ENCODE measurements at regions not wholly inside any gene's neighbourhood (a gene's known extent, or its start where the extent isn't known, plus 50 kb on each side); places are given as distances from the start of the nearest gene placed in this dataset.

DNA sequence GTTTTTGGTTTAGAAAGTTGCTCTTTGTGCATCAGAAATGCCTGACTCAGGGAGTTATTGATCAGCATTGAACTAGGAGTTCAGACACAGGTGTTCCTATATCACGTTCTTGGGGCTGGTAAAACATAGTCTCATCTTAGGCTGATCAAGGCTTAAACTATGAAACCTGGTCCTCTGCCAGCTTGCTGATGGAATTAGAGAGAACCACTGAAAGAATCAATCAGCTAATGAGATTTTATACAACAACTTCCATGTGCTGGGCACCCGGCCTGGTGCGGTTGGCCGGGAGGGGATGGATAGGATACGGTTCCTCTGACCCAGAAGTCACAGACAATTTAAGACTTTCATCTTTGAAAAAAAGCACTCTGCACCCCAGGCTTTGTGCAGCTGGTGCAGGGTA lies 164.9 kb downstream of the RDH14 start:
- DNase-seq (ENCODE audit: low spot score): no peak
- Histone ChIP-seq H3K27ac (ENCODE audit: low read depth, low read length, poor library complexity, severe bottlenecking) (no peak overlapping the region), H3K4me1 (ENCODE audit: insufficient read depth, low read length, poor library complexity, severe bottlenecking) (no peaks in the 10 kb centered on the region), H3K9me3 (ENCODE audit: low read depth, low read length, poor library complexity, severe bottlenecking) (no peaks in the 10 kb centered on the region), H3K4me3 (ENCODE audit: low read depth, low read length, poor library complexity, severe bottlenecking) (no peak overlapping the region), H3K27me3 (replicated peaks; ENCODE audit: insufficient read depth, low read depth, low read length, poor library complexity) (no peaks in the 10 kb centered on the region), H3K36me3 (ENCODE audit: insufficient read depth, low read length, poor library complexity, severe bottlenecking) (no peaks in the 10 kb centered on the region)
- CTCF ChIA-PET: interaction anchor here (0.7 kb wide), 1 partner anchor 9 kb away, joined by 3 read pairs; no protein-coding TSS in a partner anchor
- intact Hi-C loops (cut with micrococcal nuclease; ENCODE audit: unreplicated experiment): no loop called here
- no TSS peak for BruUV-seq (replicated peaks)
- POLR2A ChIA-PET (ENCODE audit: low non-redundant PET): no interaction called here
- no peak for TF ChIP-seq EZH2 (IDR thresholded peaks at IDR 0.05; ENCODE audit: borderline replicate concordance, low read depth, low read length, poor library complexity, severe bottlenecking)
- TF ChIP-seq, protein P1, sequence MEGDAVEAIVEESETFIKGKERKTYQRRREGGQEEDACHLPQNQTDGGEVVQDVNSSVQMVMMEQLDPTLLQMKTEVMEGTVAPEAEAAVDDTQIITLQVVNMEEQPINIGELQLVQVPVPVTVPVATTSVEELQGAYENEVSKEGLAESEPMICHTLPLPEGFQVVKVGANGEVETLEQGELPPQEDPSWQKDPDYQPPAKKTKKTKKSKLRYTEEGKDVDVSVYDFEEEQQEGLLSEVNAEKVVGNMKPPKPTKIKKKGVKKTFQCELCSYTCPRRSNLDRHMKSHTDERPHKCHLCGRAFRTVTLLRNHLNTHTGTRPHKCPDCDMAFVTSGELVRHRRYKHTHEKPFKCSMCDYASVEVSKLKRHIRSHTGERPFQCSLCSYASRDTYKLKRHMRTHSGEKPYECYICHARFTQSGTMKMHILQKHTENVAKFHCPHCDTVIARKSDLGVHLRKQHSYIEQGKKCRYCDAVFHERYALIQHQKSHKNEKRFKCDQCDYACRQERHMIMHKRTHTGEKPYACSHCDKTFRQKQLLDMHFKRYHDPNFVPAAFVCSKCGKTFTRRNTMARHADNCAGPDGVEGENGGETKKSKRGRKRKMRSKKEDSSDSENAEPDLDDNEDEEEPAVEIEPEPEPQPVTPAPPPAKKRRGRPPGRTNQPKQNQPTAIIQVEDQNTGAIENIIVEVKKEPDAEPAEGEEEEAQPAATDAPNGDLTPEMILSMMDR (conservative IDR thresholded peaks at IDR 0.05; ENCODE audit: low read depth, low read length): no peak

DNA sequence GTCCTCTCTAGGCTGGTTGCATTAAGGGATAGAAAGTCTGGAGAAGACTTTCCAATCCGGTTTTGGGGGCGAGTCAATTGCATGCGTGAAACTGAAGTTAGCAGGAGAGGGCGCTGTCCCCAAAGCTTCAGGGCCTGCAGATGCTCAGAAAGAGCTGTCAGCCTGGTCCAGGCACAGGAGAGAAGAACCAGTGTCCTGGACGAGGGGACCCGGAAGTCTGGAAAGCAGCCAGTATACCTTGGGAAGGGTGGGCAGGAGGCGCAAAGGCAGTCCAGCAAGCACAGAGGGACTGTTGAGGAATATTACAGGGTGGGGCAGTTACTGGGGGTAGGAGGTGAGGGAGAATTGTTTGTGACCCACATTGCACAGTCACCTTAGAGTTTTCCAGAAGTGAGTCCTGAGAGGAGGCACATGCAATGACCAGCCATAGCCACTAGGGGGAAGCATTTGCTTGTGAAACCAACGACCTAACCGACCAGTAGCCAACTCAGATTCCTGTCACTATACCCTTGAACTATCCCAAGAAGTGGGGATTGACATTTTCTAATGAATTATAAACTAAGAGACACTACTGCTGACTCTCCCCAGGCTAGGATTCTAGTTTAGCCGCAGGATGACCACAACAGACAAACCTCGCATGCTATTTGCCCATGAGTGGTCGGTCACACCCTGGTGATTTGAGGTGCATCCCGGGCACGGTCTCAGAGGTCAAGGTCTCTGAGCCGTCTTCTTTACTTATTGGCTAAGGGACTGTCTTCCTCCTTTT lies 172.8 kb downstream of the RDH14 start:
- H3K27ac ChIP-seq (ENCODE audit: low read depth, low read length, poor library complexity, severe bottlenecking): no peak overlapping the region
- ChIA-PET CTCF (interaction anchor here (0.7 kb wide), 2 partner anchors 427 to 629 kb away, joined by 3 read pairs; no protein-coding TSS in a partner anchor), POLR2A (ENCODE audit: low non-redundant PET) (no interaction called here)
- no peak overlapping the region for H3K4me3 ChIP-seq (ENCODE audit: low read depth, low read length, poor library complexity, severe bottlenecking)
- DNase-seq (ENCODE audit: low spot score): peak; percentile 80
- no peaks in the 10 kb centered on the region for H3K27me3 ChIP-seq (replicated peaks; ENCODE audit: insufficient read depth, low read depth, low read length, poor library complexity)
- intact Hi-C loops (cut with micrococcal nuclease; ENCODE audit: unreplicated experiment): loop anchor here (5.0 kb wide), 1 partner anchor 975 kb away; no protein-coding TSS in a partner anchor
- no peak for TF ChIP-seq EZH2 (IDR thresholded peaks at IDR 0.05; ENCODE audit: borderline replicate concordance, low read depth, low read length, poor library complexity, severe bottlenecking)
- TF ChIP-seq, protein P1 (conservative IDR thresholded peaks at IDR 0.05; ENCODE audit: low read depth, low read length): peak; percentile 92
- H3K4me1 ChIP-seq (ENCODE audit: insufficient read depth, low read length, poor library complexity, severe bottlenecking): no peaks in the 10 kb centered on the region
- H3K36me3 ChIP-seq (ENCODE audit: insufficient read depth, low read length, poor library complexity, severe bottlenecking): no peaks in the 10 kb centered on the region
- H3K9me3 ChIP-seq (ENCODE audit: low read depth, low read length, poor library complexity, severe bottlenecking): no peaks in the 10 kb centered on the region
- BruUV-seq (replicated peaks): no TSS peak

DNA sequence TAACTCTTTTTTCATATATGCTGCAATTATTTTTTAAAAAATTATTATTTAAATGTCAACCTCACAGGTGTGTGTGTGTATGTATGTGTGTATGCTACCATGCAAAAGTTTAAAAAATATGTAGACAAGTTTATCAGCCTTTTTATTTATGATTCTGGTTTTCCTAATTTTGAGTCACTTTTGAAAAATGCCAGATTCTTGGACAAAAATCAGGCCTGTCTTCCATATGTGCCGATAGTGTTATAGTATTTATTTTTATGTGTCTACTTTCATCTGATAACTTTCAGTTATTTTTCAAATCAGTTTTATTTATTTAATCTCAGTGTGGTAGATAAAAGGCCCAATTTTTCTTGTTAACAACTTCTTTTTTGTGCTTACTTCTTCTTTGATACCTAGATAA lies 176.2 kb downstream of the RDH14 start:
- no TSS peak for BruUV-seq (replicated peaks)

More for the DNA sequence above, 176.2 kb downstream of the RDH14 start:
- Histone ChIP-seq H3K36me3 (ENCODE audit: insufficient read depth, low read length, poor library complexity, severe bottlenecking) (no peaks in the 10 kb centered on the region), H3K4me1 (ENCODE audit: insufficient read depth, low read length, poor library complexity, severe bottlenecking) (peaks cover 19% of the 10 kb centered on the region), H3K9me3 (ENCODE audit: low read depth, low read length, poor library complexity, severe bottlenecking) (no peaks in the 10 kb centered on the region), H3K27ac (ENCODE audit: low read depth, low read length, poor library complexity, severe bottlenecking) (no peak overlapping the region), H3K4me3 (ENCODE audit: low read depth, low read length, poor library complexity, severe bottlenecking) (no peak overlapping the region), H3K27me3 (replicated peaks; ENCODE audit: insufficient read depth, low read depth, low read length, poor library complexity) (no peaks in the 10 kb centered on the region)
- POLR2A ChIA-PET (ENCODE audit: low non-redundant PET): no interaction called here
- CTCF ChIA-PET: no interaction called here
- no peak for TF ChIP-seq EZH2 (IDR thresholded peaks at IDR 0.05; ENCODE audit: borderline replicate concordance, low read depth, low read length, poor library complexity, severe bottlenecking)
- TF ChIP-seq, protein P1 (conservative IDR thresholded peaks at IDR 0.05; ENCODE audit: low read depth, low read length): no peak
- intact Hi-C loops (cut with micrococcal nuclease; ENCODE audit: unreplicated experiment): no loop called here
- DNase-seq (ENCODE audit: low spot score): no peak

All from A673 (cell line).